HL-60/S4 treated with phorbol 12-myristate 13-acetate at 8.2 ng/mL for 4 days and 3 days (cell line): ENCODE measurements at regions not wholly inside any gene's neighbourhood (a gene's known extent, or its start where the extent isn't known, plus 50 kb on each side); places are given as distances from the start of the nearest gene placed in this dataset.
"Not testable (repeated sequence)": the region's sequence is repeated elsewhere in the genome, so short reads cannot be mapped to it uniquely, and the experiment has no call there.

Source experiments
- in situ Hi-C: fragments of 300-500 bp; cut with MboI; formaldehyde crosslinking; loops from 2 replicates; pipeline ENCODE4 v1.15.0; 2022; ENCODE audit warnings: low sequenced_read_pairs

DNA sequence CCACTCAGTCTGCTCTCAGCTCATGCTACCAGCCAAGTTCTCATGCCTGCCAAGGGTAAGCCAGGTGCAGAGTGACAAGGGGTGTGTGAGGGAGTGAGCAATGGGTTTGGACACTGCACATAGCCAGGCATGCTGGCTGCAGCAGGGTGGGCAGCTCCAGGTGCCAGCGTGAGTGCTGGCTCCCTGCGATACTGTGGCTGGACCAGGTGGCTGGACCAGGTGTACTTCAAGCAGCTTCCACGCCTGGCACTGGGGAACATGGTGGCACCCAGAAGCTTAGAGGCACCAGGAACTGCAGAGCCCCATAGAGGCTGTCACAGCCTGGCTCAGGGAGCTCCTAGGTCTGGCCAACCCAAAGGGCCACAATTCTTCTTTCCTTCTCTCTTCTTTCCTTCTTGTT lies 234.9 kb upstream of the GIMD1 start:
- in situ Hi-C loops = no loop called here

DNA sequence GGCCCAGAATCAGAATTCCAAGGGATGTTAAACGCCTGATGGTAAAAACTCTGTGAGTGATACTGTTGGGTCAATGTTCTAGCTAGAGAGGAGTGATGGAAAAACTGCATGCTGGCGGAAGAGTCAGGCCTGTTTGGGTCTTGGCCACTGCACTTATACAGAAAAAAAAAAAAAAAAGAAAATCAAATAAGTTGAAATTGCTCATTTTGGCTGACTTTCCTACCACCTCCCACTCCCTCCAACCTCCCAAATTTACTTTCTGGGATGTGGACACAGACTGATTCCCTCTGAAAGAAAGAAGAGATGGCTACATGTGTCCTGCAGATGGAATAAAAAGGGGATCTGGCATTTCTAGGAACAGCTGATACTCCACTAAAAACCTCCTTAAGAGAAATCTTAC lies 234.1 kb upstream of the GIMD1 start:
- in situ Hi-C loops = no loop called here

DNA sequence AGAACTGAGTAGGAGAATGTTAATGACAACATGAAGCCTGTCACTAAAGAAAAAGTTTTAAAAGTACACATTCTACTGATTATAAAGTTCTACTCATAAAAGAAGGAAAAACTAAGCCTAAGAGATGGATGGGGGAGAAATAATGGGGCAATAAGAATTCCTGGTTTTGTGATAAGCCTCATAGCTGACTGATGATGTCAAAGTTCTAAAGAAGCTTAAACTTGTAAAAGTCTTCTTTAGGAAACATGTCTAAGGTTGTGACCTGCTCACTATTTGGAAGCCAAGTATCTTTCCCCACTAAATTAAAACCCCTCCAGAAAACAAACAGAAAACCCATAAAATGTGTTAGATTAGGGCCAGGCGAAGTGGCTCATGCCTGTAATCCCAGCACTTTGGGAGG lies 232.9 kb upstream of the GIMD1 start:
- in situ Hi-C loops = no loop called here

DNA sequence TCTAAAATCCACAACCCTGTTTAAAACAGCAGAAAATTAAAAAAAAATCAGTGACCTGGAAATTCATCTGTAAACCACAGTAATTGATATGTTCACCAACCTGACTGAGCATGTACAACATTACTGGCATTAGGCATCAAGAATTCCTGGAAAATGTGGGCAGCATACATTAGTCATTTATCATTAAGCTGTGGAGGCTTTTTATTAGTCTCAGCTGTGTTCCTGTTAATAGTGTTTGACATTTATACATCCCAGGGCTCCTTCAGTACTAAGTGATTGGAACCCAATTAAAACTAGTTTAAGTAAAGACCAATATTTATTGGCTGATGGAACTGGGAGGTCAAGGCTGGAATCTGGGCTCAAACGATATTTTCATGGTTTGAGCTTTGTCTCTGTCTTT lies 227.3 kb upstream of the GIMD1 start:
- in situ Hi-C loops = no loop called here

DNA sequence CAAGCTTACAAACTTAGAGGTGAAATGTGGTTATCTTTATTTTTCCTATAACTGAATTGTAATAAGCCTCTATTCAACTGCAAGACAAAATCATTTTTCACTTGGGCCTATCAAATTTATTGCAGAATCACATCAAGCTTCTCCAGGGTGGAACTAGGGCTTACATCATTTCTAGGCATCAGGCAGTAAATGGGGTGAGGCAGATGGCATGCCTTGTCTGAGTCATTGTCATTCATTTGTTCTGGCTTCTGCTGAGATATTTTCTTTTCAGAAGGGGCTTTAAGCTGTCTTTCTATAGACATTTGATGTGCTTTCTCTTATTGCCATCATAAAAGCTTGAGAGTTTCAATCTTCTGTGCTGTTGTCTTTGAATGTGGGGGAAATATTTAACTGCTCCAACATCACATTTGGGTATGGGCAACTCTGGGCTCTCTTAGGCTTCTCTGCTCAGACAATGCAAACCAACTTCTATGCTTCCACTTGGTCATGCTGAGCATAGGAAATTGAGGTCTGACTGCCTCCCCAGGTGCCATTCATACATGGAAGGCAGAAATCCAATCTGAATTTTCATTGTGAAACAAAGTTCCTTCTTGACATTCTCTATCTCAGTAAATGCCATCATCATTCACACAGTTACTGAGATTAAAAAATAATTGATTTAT lies 225.8 kb upstream of the GIMD1 start:
- in situ Hi-C loops = no loop called here

DNA sequence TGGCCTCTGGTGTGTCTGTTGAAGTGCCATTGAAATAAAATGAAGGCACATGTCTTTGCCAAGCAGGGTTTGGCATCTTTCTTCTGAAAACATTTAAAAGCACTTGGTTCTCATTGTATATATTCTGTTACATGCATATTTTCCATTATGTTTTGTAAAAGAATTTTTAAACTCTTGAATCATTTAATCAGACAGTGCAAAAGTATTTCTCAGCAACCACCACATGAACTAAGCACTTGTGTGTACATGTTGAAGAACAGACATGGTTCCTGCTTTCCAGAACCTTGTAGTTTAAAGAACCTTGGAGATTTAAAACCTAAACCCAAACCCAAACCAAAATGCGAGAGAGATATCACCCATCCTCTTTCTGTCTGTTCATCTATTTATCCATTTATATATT lies 220.3 kb upstream of the GIMD1 start:
- in situ Hi-C loops = no loop called here

DNA sequence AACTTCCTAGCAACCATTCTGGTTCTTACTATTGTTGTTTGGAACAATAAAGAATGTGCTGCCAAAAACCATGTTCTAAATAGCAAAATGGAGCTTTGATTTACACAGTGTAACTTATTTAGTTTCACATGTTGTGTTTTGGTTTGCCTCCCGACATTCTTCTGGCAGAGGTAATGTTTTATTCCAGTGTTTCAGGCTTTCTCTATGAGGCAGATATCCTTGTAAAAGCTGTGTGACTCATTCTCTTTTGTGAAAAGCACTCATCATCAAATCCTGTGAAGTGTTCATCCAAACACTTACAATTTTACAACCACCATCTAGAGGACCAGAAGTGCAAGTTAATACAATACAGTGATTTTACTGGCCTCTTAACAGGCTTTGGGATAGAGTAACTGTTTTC lies 219.0 kb upstream of the GIMD1 start:
- in situ Hi-C loops = no loop called here

DNA sequence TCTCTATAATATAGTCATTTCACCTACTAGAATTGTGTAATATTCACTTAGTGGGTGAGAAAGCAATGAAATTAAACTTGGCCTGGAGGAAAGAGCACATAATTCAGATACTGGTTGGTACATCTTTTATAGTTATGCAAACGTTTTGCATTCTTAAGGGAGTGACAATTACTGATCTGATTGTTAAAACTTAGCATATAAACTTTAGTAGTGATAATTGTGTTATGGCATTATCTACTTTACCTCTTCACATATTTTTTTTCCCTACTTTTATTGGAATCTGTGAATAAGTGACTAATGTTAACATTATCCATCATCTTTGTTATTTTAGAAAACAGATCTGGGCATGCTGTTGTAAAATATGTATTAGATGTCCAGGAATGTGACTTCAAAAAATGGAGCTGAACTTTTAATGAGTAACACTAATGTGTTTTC lies 217.4 kb upstream of the GIMD1 start:
- in situ Hi-C loops = no loop called here

DNA sequence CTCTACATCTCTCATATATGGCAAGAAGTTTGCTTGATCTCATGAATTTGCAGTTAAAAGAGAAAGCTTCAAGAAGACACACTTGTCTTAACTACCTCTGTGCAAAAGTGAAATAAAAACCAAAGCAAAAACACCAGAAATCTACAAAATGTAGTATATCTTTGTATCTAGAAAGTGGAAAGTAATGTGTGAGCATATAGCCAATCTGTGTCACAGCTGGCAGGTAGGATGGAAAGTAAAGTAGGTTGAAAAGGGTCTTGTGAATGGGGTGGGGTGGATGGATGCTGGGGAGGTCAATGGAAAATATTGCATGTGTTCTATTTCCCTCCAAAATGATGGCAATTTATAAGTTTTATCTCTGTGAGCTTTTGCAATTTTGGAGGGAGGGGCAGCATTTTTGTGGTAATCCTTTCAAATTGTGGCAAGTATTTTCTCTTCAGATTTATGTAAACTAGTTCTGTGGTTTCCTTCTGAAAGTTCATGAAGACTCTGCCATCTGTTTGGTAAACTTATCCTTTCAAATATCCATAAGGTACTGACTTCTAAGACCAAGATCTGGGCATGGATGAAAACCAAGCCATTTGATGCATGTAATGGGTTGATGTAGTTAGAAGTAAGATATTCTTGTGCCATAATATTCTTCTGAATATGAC lies 215.9 kb upstream of the GIMD1 start:
- in situ Hi-C loops = no loop called here

DNA sequence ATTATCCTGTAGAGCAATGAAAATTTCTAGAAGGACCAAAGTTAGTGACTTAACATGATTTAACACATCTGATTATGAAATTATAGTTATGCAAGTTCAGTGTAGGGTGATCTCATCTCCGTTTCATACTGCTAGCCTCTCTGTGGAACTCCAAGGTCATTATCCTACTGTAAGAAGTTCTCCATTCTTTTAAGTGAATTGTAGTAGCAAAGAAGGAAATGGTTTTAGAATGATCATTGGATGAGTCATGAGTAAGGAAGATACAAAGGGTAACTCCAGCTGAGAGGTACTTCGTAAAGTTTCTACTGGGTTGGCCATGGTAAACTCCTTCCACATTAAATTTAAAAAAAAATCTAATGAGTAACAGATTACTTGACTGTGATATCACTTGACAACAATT lies 215.0 kb upstream of the GIMD1 start:
- in situ Hi-C loops = no loop called here

DNA sequence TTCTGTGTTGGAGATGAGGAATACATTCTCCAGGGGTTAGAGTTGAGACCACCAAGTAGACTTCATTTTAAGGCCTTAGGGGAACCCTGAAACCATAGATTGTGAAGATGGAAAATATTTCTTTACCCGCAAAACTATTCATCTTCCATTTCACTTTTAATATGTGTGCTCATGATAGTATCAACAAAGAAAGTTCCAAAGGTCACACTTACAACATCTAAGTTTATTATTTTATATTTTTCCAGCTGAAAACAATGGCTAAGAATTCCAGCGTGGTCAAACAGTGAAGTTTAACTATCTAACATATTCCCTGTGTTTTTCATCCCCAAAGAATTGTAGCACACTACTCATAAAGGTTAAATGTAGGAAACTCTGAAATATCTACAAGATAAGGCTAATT lies 214.5 kb upstream of the GIMD1 start:
- in situ Hi-C loops = no loop called here

DNA sequence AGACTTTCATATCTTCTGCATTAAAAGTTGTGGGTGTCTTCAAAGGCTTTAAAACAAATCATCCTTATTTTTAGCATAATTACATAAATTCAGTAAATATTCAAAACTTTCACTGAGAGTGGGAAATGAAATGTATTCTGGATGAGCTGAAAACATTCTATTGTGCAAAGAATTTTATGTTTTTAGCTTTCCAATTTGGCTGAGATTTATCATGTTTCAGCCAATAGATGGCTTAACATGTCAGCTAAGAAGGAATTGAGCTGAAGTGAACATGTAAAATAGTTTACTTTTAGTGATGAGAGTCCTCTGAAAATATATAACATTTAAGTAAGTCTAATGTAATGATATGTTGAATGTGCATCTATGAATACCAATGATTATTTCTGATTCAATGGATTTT lies 213.5 kb upstream of the GIMD1 start:
- in situ Hi-C loops = no loop called here

DNA sequence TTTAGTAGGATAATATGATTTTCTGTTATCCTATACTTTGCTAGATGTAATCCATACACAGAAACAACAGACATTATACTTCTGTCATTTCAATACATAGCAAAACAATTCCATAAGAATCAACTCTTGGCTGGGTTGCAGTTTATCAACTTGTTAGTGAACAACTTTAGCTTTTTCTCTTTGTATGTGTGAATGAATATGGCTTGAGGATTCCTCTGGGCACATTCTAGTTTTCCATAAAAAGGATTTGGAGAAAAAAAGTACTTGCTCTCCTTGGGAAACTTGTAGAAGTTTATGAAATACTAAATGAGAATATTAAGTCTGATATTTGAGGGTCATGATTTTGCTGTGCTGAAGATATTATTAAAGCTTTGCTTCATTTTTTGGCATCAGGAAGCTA lies 210.7 kb upstream of the GIMD1 start:
- in situ Hi-C loops = no loop called here

DNA sequence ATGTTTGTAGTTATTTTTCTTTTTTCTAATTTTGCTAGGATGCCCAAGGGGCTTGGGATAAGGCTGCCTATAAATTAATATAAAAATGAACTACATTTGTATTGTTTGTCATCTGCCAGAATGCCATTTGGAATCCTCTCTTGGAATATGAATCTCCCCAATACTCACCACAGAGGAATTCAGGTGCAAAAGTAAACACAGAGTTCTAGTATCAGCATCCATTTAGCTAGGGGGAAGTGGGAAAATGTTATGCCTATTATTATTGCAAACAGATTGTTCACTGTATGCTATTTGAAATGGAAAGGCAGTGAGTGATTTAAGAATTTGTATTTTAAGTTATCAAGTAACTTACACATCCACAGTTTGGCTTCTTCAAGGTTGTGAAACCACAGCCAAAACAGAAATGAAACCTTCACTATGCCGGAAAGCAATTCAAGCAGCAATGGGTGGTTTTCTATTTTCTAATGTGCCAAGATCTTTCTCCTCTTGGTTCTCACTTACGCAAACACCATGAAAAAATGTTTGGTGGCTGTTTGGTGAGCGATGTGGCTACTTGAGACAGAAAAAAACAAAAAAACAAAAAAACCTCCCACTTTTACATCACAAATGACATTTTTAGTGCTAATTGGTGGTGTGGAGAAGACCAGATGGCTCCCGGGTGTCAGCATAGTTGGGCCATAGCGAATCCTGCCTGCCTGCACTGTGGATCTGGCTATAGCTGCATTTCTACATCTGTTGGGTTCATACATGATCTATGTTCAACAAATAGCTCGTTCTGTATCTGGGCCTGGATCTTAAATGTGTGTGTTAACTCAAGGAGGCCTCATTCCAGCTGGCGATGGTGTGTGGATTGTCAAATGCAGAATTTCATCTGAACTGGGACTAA lies 200.8 kb upstream of the GIMD1 start:
- in situ Hi-C loops = no loop called here

DNA sequence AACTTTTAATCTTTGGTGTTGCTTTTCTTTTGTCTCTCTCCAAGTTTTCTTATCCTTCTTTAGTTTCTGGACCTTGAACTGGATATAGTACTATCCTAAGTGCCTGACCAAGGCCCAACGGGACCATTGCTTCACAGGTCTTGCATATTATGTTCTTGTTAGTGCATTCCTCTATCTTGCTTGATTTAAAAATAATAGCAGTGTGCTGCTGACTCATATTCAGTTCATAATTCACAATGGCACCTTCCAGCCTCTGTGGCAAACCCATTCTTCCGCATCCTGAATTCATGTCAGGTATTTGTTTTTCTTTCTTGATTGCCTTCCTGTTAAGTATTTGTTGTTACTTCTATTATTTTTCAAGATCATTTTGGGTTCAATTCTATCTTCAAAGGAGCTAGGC lies 197.1 kb upstream of the GIMD1 start:
- in situ Hi-C loops = no loop called here

DNA sequence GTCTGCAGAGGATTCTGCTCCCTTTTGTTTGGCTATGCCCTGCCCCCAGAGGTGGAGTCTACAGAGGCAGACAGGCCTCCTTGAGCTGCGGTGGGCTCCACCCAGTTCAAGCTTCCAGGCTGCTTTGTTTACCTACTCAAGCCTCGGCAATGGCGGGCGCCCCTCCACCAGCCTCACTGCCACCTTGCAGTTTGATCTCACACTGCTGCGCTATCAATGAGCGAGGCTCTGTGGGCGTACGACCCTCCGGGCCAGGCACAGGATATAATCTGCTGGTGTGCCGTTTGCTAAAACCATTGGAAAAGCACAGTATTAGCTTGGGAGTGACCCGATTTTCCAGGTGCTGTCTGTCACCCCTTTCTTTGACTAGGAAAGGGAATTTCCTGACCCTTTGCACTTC lies 195.1 kb upstream of the GIMD1 start:
- in situ Hi-C loops = not testable (repeated sequence)

DNA sequence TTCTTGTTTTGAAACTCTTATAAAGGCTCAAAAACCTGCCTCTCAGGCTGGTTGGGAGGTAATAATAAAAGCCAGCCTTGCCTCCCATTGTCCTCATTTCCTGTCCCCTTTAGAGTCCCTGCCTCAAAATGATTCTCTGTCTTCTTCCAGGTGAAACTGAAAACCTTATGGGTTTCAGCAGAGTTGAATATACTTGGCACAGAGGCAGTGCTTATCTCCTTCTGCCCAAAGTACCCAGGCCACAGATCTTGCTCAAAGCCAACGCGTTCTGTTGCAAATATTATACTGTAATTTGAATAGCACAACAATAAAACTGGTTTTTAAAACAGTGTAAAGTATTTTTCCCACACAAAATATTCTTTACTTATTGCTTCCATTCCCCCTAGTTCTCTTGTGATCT lies 183.1 kb upstream of the GIMD1 start:
- in situ Hi-C loops = no loop called here

DNA sequence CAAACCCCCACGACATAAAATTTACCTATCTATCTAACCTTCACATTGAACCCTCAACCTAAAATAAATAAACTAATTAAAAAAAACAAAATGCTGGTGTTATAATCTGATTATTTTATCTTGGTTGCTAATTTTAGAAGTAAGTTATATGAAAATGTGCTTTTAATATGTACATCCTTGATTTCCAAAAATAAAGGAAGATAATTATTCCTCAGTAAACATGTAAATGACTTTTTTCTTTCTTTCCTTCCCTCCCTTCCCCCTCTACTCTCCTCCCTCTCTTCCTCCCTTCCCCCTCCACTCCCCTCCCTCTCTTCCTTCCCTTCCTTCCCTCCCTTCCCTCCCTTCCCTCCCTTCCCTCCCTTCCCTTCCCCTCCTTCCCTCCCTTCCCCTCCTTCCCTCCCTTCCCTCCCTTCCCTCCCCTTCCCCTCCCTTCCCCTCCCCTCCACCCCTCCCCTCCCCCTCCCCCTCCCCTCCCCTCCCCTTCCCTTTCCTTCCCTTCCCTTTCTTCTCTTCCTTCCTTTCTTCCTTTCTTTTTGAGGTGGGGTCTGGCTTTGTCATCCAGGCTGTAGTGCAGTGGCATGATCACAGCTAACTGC lies 180.0 kb upstream of the GIMD1 start:
- in situ Hi-C loops = no loop called here

DNA sequence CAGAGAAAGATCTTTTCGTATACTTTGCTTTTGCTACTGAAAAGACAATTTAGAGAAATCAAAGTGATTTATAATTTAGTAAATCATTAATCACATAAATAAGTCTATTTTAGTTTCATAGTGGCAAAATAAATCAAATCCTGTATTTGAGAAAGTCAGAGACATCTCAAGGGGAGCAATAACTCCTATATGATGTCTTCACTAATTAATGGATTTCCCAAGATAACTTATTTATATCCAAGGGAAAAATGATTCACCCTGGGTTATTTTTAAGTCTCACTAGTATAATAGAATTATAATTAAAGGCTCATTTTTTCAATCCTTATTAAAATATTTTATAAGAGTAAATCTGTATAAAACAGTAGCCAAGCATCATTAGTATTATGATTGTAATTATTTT lies 177.8 kb upstream of the GIMD1 start:
- in situ Hi-C loops = no loop called here

DNA sequence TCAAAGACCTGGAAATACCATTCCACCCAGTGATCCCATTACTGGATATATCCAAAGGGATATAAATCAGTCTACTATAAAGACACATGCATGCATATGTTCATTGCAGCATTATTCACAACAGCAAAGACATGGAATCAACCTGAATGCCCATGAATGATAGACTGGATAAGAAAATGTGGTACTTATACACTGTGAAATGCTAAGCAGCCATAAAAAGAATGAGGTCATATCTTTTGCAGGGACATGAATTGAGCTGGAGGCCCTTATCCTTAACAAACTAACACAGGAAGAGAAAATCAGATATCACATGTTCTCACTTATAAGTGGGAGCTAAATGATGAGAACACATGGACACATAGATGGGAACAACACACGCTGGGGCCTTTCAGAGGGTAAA lies 174.0 kb upstream of the GIMD1 start:
- in situ Hi-C loops = not testable (repeated sequence)

DNA sequence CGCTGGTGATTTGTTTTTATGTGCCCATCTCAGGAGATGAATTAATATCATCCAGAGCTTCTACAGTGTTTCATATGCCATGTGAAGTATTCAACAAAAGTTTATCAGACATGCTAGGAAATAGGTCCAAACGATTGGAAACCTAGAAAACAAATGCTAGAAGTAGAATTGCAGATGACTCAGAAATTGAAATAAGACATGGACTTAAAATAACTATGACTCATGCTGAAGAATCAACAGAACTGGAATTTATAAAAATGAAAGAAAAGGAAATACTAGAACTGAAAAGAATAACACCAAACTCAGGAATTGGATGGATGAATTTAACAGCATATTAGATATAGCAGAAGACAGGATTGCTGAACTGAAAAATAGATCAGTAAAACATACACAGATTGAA lies 172.7 kb upstream of the GIMD1 start:
- in situ Hi-C loops = no loop called here

DNA sequence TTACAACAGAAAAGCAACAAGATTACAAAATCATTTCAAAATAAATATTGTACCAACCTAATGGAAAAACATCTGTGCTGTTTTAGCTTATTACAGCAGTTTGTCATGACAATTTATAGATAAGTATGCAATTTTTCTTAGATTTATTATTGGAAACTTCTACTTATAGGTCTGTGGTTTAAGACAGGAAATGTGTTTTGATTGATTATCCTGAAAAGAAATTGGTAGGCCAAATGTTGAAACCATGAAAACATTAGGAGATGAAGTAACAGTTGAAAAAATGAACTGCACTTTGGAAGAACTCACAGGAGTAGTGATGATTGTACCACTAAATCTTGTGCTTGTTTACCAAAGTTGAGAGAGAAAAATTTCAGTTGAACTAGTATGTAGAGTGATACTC lies 162.2 kb upstream of the GIMD1 start:
- in situ Hi-C loops = no loop called here
